HCT116 (cell line): ENCODE measurements at regions not wholly inside any gene's neighbourhood (a gene's known extent, or its start where the extent isn't known, plus 50 kb on each side); places are given as distances from the start of the nearest gene placed in this dataset.

ENCODE experiments used
- ATAC-seq: fragments of 200-7000 bp; cut with Tn5 transposase; 2 replicates; pipeline ENCODE4 v1.9.1; 2020; ENCODE audit warnings: mild to moderate bottlenecking, moderate library complexity
- BruUV-seq: library from RNA; stranded (reverse); fragments of 400-500 nt; replicated peaks from 2 replicates; lab custom pipeline; 2021; lab: Mats Ljungman, UMichigan
- CTCF ChIA-PET: fragments of 300-600 bp; sonication (Branson Sonifier 250); formaldehyde crosslinking; loops from one replicate; lab custom pipeline; 2021; ENCODE audit warnings: antibody characterized with exemption; lab: Charles Lee
- POLR2A ChIA-PET: fragments of 300-600, 350-600 bp; sonication (Branson Sonifier 250); formaldehyde crosslinking; loops from one replicate; lab custom pipeline; 2021; ENCODE audit warnings: antibody characterized with exemption; lab: Charles Lee
- RAD21 ChIA-PET, 2 experiments: fragments of 300-600 bp; sonication (Branson Sonifier 250); formaldehyde crosslinking; loops; one replicate each; lab custom pipeline; 2023; ENCODE audit warnings: low total read pairs in 2 of 2; ENCODE audit not compliant: uncharacterized antibody in 2 of 2, unreplicated experiment in 2 of 2, low non-redundant PET in 1 of 2; lab: Charles Lee
- DNase-seq: peaks from one replicate; pipeline ENCODE4 v3.0.0-alpha.2; 2010; ENCODE audit warnings: low read depth, low spot score
- H2AFZ ChIP-seq: fragments of 200-600 bp; shearing (Covaris generic), sonication (generic); 2 replicates; pipeline ENCODE4 v1.6.1; 2017; ENCODE audit warnings: low read depth, mixed run types, mixed read lengths, antibody characterized with exemption, low read length; ENCODE audit not compliant: poor library complexity, severe bottlenecking
- H3K27ac ChIP-seq: 2 replicates; pipeline ENCODE4 v1.5.1; 2012; ENCODE audit warnings: low read depth, low read length
- H3K27me3 ChIP-seq: fragments of 200-600 bp; sonication (generic); 2 replicates; pipeline ENCODE4 v1.6.1; 2016; ENCODE audit warnings: mixed run types, low read length, mixed read lengths; ENCODE audit not compliant: insufficient read depth
- H3K36me3 ChIP-seq, 2 experiments: fragments of 200-500 bp in 1 of 2; fragments of 200-600 bp in 1 of 2; sonication (Bioruptor generic) in 1 of 2; sonication (generic) in 1 of 2; 2 replicates each; pipeline versions ENCODE4 v1.5.1 to v1.6.1; 2014 to 2016; ENCODE audit warnings: low read length in 2 of 2, inconsistent platforms in 1 of 2, mixed read lengths in 1 of 2, mixed run types in 1 of 2; ENCODE audit not compliant: insufficient read depth in 2 of 2, control insufficient read depth in 1 of 2
- H3K4me1 ChIP-seq, 2 experiments: fragments of 200-600 bp in 1 of 2; sonication (generic) in 1 of 2; 2 replicates each; pipeline versions ENCODE4 v1.5.1 to v1.6.1; 2012 to 2017; ENCODE audit warnings: low read length in 2 of 2, inconsistent platforms in 1 of 2, mild to moderate bottlenecking in 1 of 2, mixed read lengths in 1 of 2, mixed run types in 1 of 2, moderate library complexity in 1 of 2; ENCODE audit not compliant: insufficient read depth in 2 of 2, control insufficient read depth in 1 of 2
- H3K4me2 ChIP-seq: fragments of 200-600 bp; sonication (generic); 2 replicates; pipeline ENCODE4 v1.6.1; 2017; ENCODE audit warnings: mixed run types, low read length, mixed read lengths
- H3K4me3 ChIP-seq, 2 experiments: fragments of 200-600 bp in 1 of 2; sonication (generic) in 1 of 2; replicated peaks in 1 of 2; 2 replicates each; pipeline ENCODE4 v1.5.1; 2011 to 2016; ENCODE audit warnings: low read length in 2 of 2, control low read depth in 1 of 2, low read depth in 1 of 2, mild to moderate bottlenecking in 1 of 2, mixed read lengths in 1 of 2, mixed run types in 1 of 2
- H3K79me2 ChIP-seq: fragments of 200-600 bp; sonication (generic); 2 replicates; pipeline ENCODE4 v1.6.1; 2017; ENCODE audit warnings: mild to moderate bottlenecking, mixed run types, low read length, moderate library complexity, mixed read lengths; ENCODE audit not compliant: insufficient read depth
- H3K9ac ChIP-seq: fragments of 200-600 bp; sonication (generic); 2 replicates; pipeline ENCODE4 v1.6.1; 2016; ENCODE audit warnings: low read length, mixed read lengths
- H3K9me2 ChIP-seq: fragments of 200-600 bp; sonication (generic), shearing (Covaris generic); 2 replicates; pipeline ENCODE4 v1.6.1; 2017; ENCODE audit warnings: mixed run types, mild to moderate bottlenecking, moderate library complexity; ENCODE audit not compliant: insufficient read depth
- H3K9me3 ChIP-seq, 2 experiments: fragments of 200-500 bp in 1 of 2; fragments of 200-600 bp in 1 of 2; sonication (Bioruptor generic) in 1 of 2; sonication (generic) in 1 of 2; 2 replicates each; pipeline ENCODE4 v1.6.1; 2014 to 2017; ENCODE audit warnings: low read length in 2 of 2, mixed read lengths in 2 of 2, inconsistent platforms in 1 of 2, low read depth in 1 of 2, mild to moderate bottlenecking in 1 of 2, mixed run types in 1 of 2, moderate library complexity in 1 of 2; ENCODE audit not compliant: control insufficient read depth in 1 of 2, insufficient read depth in 1 of 2
- H4K20me1 ChIP-seq: fragments of 200-600 bp; sonication (generic), shearing (Covaris generic); 2 replicates; pipeline ENCODE4 v1.6.1; 2017; ENCODE audit warnings: mixed run types, mild to moderate bottlenecking, moderate library complexity; ENCODE audit not compliant: insufficient read depth
- CBX3 ChIP-seq: IDR thresholded peaks from 2 replicates; pipeline ENCODE4 v1.6.1; 2012; ENCODE audit warnings: low read depth
- CEBPB ChIP-seq: IDR thresholded peaks from 2 replicates; pipeline ENCODE4 v1.6.1; 2012; ENCODE audit warnings: low read depth
- CTCF ChIP-seq, 3 experiments: fragments of 200-600 bp in 1 of 3; sonication (generic) in 1 of 3; IDR thresholded peaks in 2 of 3; conservative IDR thresholded peaks in 1 of 3; 2 replicates each; pipeline ENCODE4 v1.5.1; 2012 to 2017; ENCODE audit warnings: low read depth in 2 of 3, low read length in 2 of 3, antibody characterized with exemption in 1 of 3, borderline replicate concordance in 1 of 3, control low read depth in 1 of 3, mild to moderate bottlenecking in 1 of 3, mixed read lengths in 1 of 3, mixed run types in 1 of 3, moderate library complexity in 1 of 3; ENCODE audit not compliant: insufficient read depth in 1 of 3
- EGR1 ChIP-seq: IDR thresholded peaks from 2 replicates; pipeline ENCODE4 v1.6.1; 2012; ENCODE audit warnings: low read depth
- ELF1 ChIP-seq: IDR thresholded peaks from 2 replicates; pipeline ENCODE4 v1.6.1; 2012; ENCODE audit warnings: low read depth, borderline replicate concordance
- EZH2 ChIP-seq: fragments of 200-600 bp; sonication (generic); IDR thresholded peaks from 2 replicates; pipeline ENCODE4 v1.6.1; 2017; ENCODE audit warnings: antibody characterized with exemption, mixed run types
- FOSL1 ChIP-seq: IDR thresholded peaks from 2 replicates; pipeline ENCODE4 v1.6.1; 2012; ENCODE audit warnings: low read depth
- JUND ChIP-seq: IDR thresholded peaks from 2 replicates; pipeline ENCODE4 v1.6.1; 2012
- MAX ChIP-seq: IDR thresholded peaks from 2 replicates; pipeline ENCODE4 v1.6.1; 2012
- POLR2A ChIP-seq: IDR thresholded peaks from 2 replicates; pipeline ENCODE4 v1.7.0; 2011; ENCODE audit warnings: borderline replicate concordance; ENCODE audit not compliant: insufficient read depth, insufficient read length; ENCODE audit errors: extremely low read depth
- POLR2AphosphoS5 ChIP-seq: IDR thresholded peaks from 2 replicates; pipeline ENCODE4 v1.6.1; 2011; ENCODE audit warnings: mild to moderate bottlenecking, low read depth, low read length, moderate library complexity
- RAD21 ChIP-seq: IDR thresholded peaks from 2 replicates; pipeline ENCODE4 v1.6.1; 2012; ENCODE audit warnings: low read depth, mild to moderate bottlenecking
- REST ChIP-seq: IDR thresholded peaks from 2 replicates; pipeline ENCODE4 v1.6.1; 2012; ENCODE audit warnings: low read depth
- SIN3A ChIP-seq: IDR thresholded peaks from 2 replicates; pipeline ENCODE4 v1.6.1; 2012; ENCODE audit warnings: low read depth
- SP1 ChIP-seq: IDR thresholded peaks from 2 replicates; pipeline ENCODE4 v1.6.1; 2012; ENCODE audit warnings: low read depth
- TCF7L2 ChIP-seq: IDR thresholded peaks from 2 replicates; pipeline ENCODE4 v1.7.0; 2011; ENCODE audit warnings: borderline replicate concordance, inconsistent platforms; ENCODE audit not compliant: insufficient read depth, insufficient read length; ENCODE audit errors: extremely low read depth
- YY1 ChIP-seq: IDR thresholded peaks from 2 replicates; pipeline ENCODE4 v1.6.1; 2011; ENCODE audit warnings: low read length, low read depth, moderate library complexity, mild to moderate bottlenecking; ENCODE audit not compliant: insufficient replicate concordance; ENCODE audit errors: extremely low read depth
- ZFX ChIP-seq: fragments of 450-650 bp; IDR thresholded peaks from 2 replicates; pipeline ENCODE4 v1.6.1; 2017
- intact Hi-C: fragments of 100-400 bp; cut with micrococcal nuclease; formaldehyde crosslinking; loops from 2 replicates; pipeline ENCODE4 v1.10.0; 2022

GRCh38 chrX:25166546-25166945, 150.8 kb upstream of the ARX start:
- intact Hi-C loops: no loop called here
- H3K9ac ChIP-seq: no peak overlapping the region
- no peak overlapping the region for H2AFZ ChIP-seq
- CTCF ChIA-PET: no interaction called here
- no peaks in the 10 kb centered on the region for H3K9me3 ChIP-seq
- H3K27ac ChIP-seq: no peak overlapping the region
- peaks cover 11% of the 10 kb centered on the region for H3K27me3 ChIP-seq
- no peaks in the 10 kb centered on the region for H3K79me2 ChIP-seq
- no TSS peak for BruUV-seq
- no peak for DNase-seq
- H3K36me3 ChIP-seq: no peaks in the 10 kb centered on the region
- TF ChIP-seq CTCF (IDR thresholded peaks at IDR 0.05 in 2 of 3, conservative IDR thresholded peaks at IDR 0.05 in 1 of 3; ENCODE audit: borderline replicate concordance in 1 of 3, insufficient read depth in 1 of 3, low read depth in 2 of 3, low read length in 2 of 3) (no peak), TCF7L2 (no peak), RAD21 (no peak), EZH2 (no peak), SP1 (no peak), YY1 (no peak), MAX (no peak), REST (no peak), EGR1 (no peak), JUND (no peak), SIN3A (no peak), CEBPB (no peak), ELF1 (no peak), POLR2AphosphoS5 (no peak), CBX3 (no peak), ZFX (no peak), FOSL1 (no peak), POLR2A (no peak)
- TF ChIP-seq, all 23 proteins: peak for 0
- ChIA-PET RAD21 (no interaction called here), POLR2A (no interaction called here)
- ATAC-seq: no peak
- Histone ChIP-seq H4K20me1 (no peaks in the 10 kb centered on the region), H3K4me1 (no peaks in the 10 kb centered on the region), H3K4me3 (no peak overlapping the region), H3K9me2 (no peaks in the 10 kb centered on the region), H3K4me2 (no peak overlapping the region)
